ENCODE measurements at regions not wholly inside any gene's neighbourhood (a gene's known extent, or its start where the extent isn't known, plus 50 kb on each side); places are given as distances from the start of the nearest gene placed in this dataset.

GRCh38 chr6:37099442-37099841, 70.5 kb upstream of the PIM1 start:
- H3K9ac ChIP-seq (ENCODE audit: low read depth, low read length) = no peak overlapping the region
- peaks cover 14% of the 10 kb centered on the region for H3K4me1 ChIP-seq (ENCODE audit: insufficient read depth, low read length)
- H3K36me3 ChIP-seq (ENCODE audit: insufficient read depth, low read length) = no peaks in the 10 kb centered on the region
- H3K9me3 ChIP-seq (ENCODE audit: control insufficient read depth, insufficient read depth, low read length) = no peaks in the 10 kb centered on the region

GRCh38 chr6:37100745-37101144, 69.2 kb upstream of the PIM1 start:
- Histone ChIP-seq H3K4me1 (ENCODE audit: insufficient read depth, low read length) (peaks cover 25% of the 10 kb centered on the region), H3K9ac (ENCODE audit: low read depth, low read length) (no peak overlapping the region), H3K9me3 (ENCODE audit: control insufficient read depth, insufficient read depth, low read length) (no peaks in the 10 kb centered on the region), H3K36me3 (ENCODE audit: insufficient read depth, low read length) (no peaks in the 10 kb centered on the region)

- Histone ChIP-seq H3K4me1 (ENCODE audit: insufficient read depth, low read length) (peaks cover 29% of the 10 kb centered on the region), H3K9ac (ENCODE audit: low read depth, low read length) (peak overlapping the region; percentile 23; the same call in 1 of the 2 replicates), H3K36me3 (ENCODE audit: insufficient read depth, low read length) (no peaks in the 10 kb centered on the region), H3K9me3 (ENCODE audit: control insufficient read depth, insufficient read depth, low read length) (no peaks in the 10 kb centered on the region)
Measured at GRCh38 chr6:37101991-37102298, 68.0 kb upstream of the PIM1 start.

GRCh38 chr6:37102299-37103168, 67.4 kb upstream of the PIM1 start:
- Histone ChIP-seq H3K4me1 (ENCODE audit: insufficient read depth, low read length) (peaks cover 29% of the 10 kb centered on the region), H3K36me3 (ENCODE audit: insufficient read depth, low read length) (no peaks in the 10 kb centered on the region), H3K9ac (ENCODE audit: low read depth, low read length) (peak overlapping the region; percentile 23), H3K9me3 (ENCODE audit: control insufficient read depth, insufficient read depth, low read length) (no peaks in the 10 kb centered on the region)

GRCh38 chr6:37103169-37104039, 66.5 kb upstream of the PIM1 start:
- peaks cover 29% of the 10 kb centered on the region for H3K4me1 ChIP-seq (ENCODE audit: insufficient read depth, low read length)
- no peaks in the 10 kb centered on the region for H3K9me3 ChIP-seq (ENCODE audit: control insufficient read depth, insufficient read depth, low read length)
- peak overlapping the region; percentile 23 for H3K9ac ChIP-seq (ENCODE audit: low read depth, low read length)

GRCh38 chr6:37104824-37105147, 65.2 kb upstream of the PIM1 start:
- Histone ChIP-seq H3K9ac (ENCODE audit: low read depth, low read length) (no peak overlapping the region), H3K36me3 (ENCODE audit: insufficient read depth, low read length) (no peaks in the 10 kb centered on the region)

More at GRCh38 chr6:37103169-37104039, 66.5 kb upstream of the PIM1 start:
- H3K36me3 ChIP-seq (ENCODE audit: insufficient read depth, low read length) = no peaks in the 10 kb centered on the region

GRCh38 chr6:37105148-37106050, 64.6 kb upstream of the PIM1 start:
- H3K36me3 ChIP-seq (ENCODE audit: insufficient read depth, low read length) = no peaks in the 10 kb centered on the region
- peaks cover 29% of the 10 kb centered on the region for H3K4me1 ChIP-seq (ENCODE audit: insufficient read depth, low read length)
- H3K9me3 ChIP-seq (ENCODE audit: control insufficient read depth, insufficient read depth, low read length) = no peaks in the 10 kb centered on the region
- H3K9ac ChIP-seq (ENCODE audit: low read depth, low read length) = no peak overlapping the region

More at GRCh38 chr6:37104824-37105147, 65.2 kb upstream of the PIM1 start:
- Histone ChIP-seq H3K9me3 (ENCODE audit: control insufficient read depth, insufficient read depth, low read length) (no peaks in the 10 kb centered on the region), H3K4me1 (ENCODE audit: insufficient read depth, low read length) (peaks cover 29% of the 10 kb centered on the region)

GRCh38 chr6:37106051-37106363, 63.9 kb upstream of the PIM1 start:
- no peak overlapping the region for H3K9ac ChIP-seq (ENCODE audit: low read depth, low read length)
- no peaks in the 10 kb centered on the region for H3K36me3 ChIP-seq (ENCODE audit: insufficient read depth, low read length)
- H3K9me3 ChIP-seq (ENCODE audit: control insufficient read depth, insufficient read depth, low read length) = no peaks in the 10 kb centered on the region
- H3K4me1 ChIP-seq (ENCODE audit: insufficient read depth, low read length) = peaks cover 28% of the 10 kb centered on the region

GRCh38 chr6:37106554-37106953, 63.4 kb upstream of the PIM1 start:
- Histone ChIP-seq H3K36me3 (ENCODE audit: insufficient read depth, low read length) (no peaks in the 10 kb centered on the region), H3K9ac (ENCODE audit: low read depth, low read length) (no peak overlapping the region), H3K4me1 (ENCODE audit: insufficient read depth, low read length) (peaks cover 24% of the 10 kb centered on the region), H3K9me3 (ENCODE audit: control insufficient read depth, insufficient read depth, low read length) (no peaks in the 10 kb centered on the region)

- Histone ChIP-seq H3K4me1 (ENCODE audit: insufficient read depth, low read length) (peaks cover 21% of the 10 kb centered on the region), H3K9me3 (ENCODE audit: control insufficient read depth, insufficient read depth, low read length) (no peaks in the 10 kb centered on the region), H3K9ac (ENCODE audit: low read depth, low read length) (no peak overlapping the region), H3K36me3 (ENCODE audit: insufficient read depth, low read length) (no peaks in the 10 kb centered on the region)
Measured at GRCh38 chr6:37106982-37107491, 62.9 kb upstream of the PIM1 start.

- H3K4me1 ChIP-seq (ENCODE audit: insufficient read depth, low read length) = peaks cover 11% of the 10 kb centered on the region
- no peak overlapping the region for H3K9ac ChIP-seq (ENCODE audit: low read depth, low read length)
- H3K36me3 ChIP-seq (ENCODE audit: insufficient read depth, low read length) = peaks cover 4% of the 10 kb centered on the region; the same call in 1 of the 2 replicates
- H3K9me3 ChIP-seq (ENCODE audit: control insufficient read depth, insufficient read depth, low read length) = no peaks in the 10 kb centered on the region
Measured at GRCh38 chr6:37109714-37110499, 60.0 kb upstream of the PIM1 start.

GRCh38 chr6:37110500-37111461, 59.2 kb upstream of the PIM1 start:
- Histone ChIP-seq H3K9me3 (ENCODE audit: control insufficient read depth, insufficient read depth, low read length) (no peaks in the 10 kb centered on the region), H3K9ac (ENCODE audit: low read depth, low read length) (no peak overlapping the region), H3K36me3 (ENCODE audit: insufficient read depth, low read length) (peaks cover 4% of the 10 kb centered on the region; the same call in 1 of the 2 replicates), H3K4me1 (ENCODE audit: insufficient read depth, low read length) (peaks cover 3% of the 10 kb centered on the region)
